HFFc6 (cell line): ENCODE measurements at regions not wholly inside any gene's neighbourhood (a gene's known extent, or its start where the extent isn't known, plus 50 kb on each side); places are given as distances from the start of the nearest gene placed in this dataset.
"Not testable (repeated sequence)": the region's sequence is repeated elsewhere in the genome, so short reads cannot be mapped to it uniquely, and the experiment has no call there.

Experiments
- DNase-seq: peaks from one replicate; pipeline ENCODE4 v3.0.0-alpha.2; 2018
- H3K27ac Mint-ChIP-seq: 2 replicates; pipeline ENCODE4 v1.8.0; 2020; ENCODE audit warnings: mild to moderate bottlenecking, mixed read lengths
- H3K27me3 Mint-ChIP-seq: 2 replicates; pipeline ENCODE4 v1.8.0; 2021; ENCODE audit warnings: mild to moderate bottlenecking, moderate library complexity, mixed read lengths; ENCODE audit not compliant: insufficient read depth
- H3K36me3 Mint-ChIP-seq: 2 replicates; pipeline ENCODE4 v1.8.0; 2021; ENCODE audit warnings: low read depth, mixed read lengths
- H3K4me1 Mint-ChIP-seq: 2 replicates; pipeline ENCODE4 v1.8.0; 2020; ENCODE audit warnings: low read depth, mixed read lengths
- H3K4me3 Mint-ChIP-seq: 2 replicates; pipeline ENCODE4 v1.8.0; 2020; ENCODE audit warnings: mild to moderate bottlenecking, moderate library complexity, mixed read lengths
- H3K9me3 Mint-ChIP-seq: 2 replicates; pipeline ENCODE4 v1.8.0; 2020; ENCODE audit warnings: mild to moderate bottlenecking, mixed read lengths
- CTCF ChIP-seq: fragments of 200-600 bp; sonication (generic); IDR thresholded peaks from 2 replicates; pipeline ENCODE4 v1.5.0; 2021; ENCODE audit warnings: antibody characterized with exemption, mild to moderate bottlenecking

DNA sequence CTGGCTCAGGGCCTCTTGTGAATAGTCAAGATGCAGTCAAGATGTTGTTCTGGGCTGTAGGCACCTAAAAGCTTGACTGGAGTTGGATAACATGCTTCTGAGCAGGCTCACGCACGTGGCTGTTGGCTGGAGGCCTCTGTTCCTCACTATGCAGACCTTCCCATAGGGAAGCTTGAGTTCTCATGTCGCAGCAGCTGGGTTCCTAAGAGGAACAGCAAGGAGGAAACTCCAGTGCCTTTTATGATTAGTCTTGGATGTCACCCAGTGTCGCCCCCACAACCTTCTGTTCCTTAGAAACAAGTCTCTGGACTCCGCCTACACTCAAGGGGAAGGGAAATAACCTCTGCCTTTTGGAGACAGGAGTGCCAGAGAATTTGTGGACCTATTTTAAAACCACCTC lies 210.7 kb downstream of the BCAS1 start:
- DNase-seq: no peak
- Mint-ChIP-seq H3K27ac (no peak overlapping the region), H3K4me1 (peaks cover 12% of the 10 kb centered on the region), H3K27me3 (no peaks in the 10 kb centered on the region), H3K36me3 (no peaks in the 10 kb centered on the region), H3K4me3 (no peak overlapping the region), H3K9me3 (no peaks in the 10 kb centered on the region)
- TF ChIP-seq CTCF: no peak

GRCh38 chr20:53859009-53859408 lies 211.4 kb downstream of the BCAS1 start:
- H3K27ac Mint-ChIP-seq, DNase-seq, H3K4me3 Mint-ChIP-seq, H3K9me3 Mint-ChIP-seq, H3K36me3 Mint-ChIP-seq, H3K4me1 Mint-ChIP-seq, H3K27me3 Mint-ChIP-seq: not testable (repeated sequence)

GRCh38 chr20:53858516-53858915 lies 211.9 kb downstream of the BCAS1 start:
- not testable (repeated sequence) for DNase-seq, H3K4me1 Mint-ChIP-seq, H3K9me3 Mint-ChIP-seq, H3K36me3 Mint-ChIP-seq, H3K4me3 Mint-ChIP-seq, H3K27me3 Mint-ChIP-seq, H3K27ac Mint-ChIP-seq

- H3K27ac Mint-ChIP-seq: no peak overlapping the region
- no peaks in the 10 kb centered on the region for H3K4me1 Mint-ChIP-seq
- no peak for TF ChIP-seq CTCF
- DNase-seq: no peak
- H3K36me3 Mint-ChIP-seq: no peaks in the 10 kb centered on the region
- H3K9me3 Mint-ChIP-seq: no peaks in the 10 kb centered on the region
- no peaks in the 10 kb centered on the region for H3K27me3 Mint-ChIP-seq
- H3K4me3 Mint-ChIP-seq: no peak overlapping the region
Measured at GRCh38 chr20:53857723-53858236, 212.6 kb downstream of the BCAS1 start.

GRCh38 chr20:53856300-53857295 lies 213.8 kb downstream of the BCAS1 start:
- Mint-ChIP-seq H3K27ac (no peak overlapping the region), H3K9me3 (no peaks in the 10 kb centered on the region), H3K4me1 (no peaks in the 10 kb centered on the region), H3K27me3 (no peaks in the 10 kb centered on the region; the same call in 1 of the 2 replicates), H3K4me3 (no peak overlapping the region), H3K36me3 (no peaks in the 10 kb centered on the region)
- no peak for TF ChIP-seq CTCF
- no peak for DNase-seq

GRCh38 chr20:53855733-53856132 lies 214.7 kb downstream of the BCAS1 start:
- H3K36me3 Mint-ChIP-seq: no peaks in the 10 kb centered on the region
- H3K27me3 Mint-ChIP-seq: no peaks in the 10 kb centered on the region; the same call in 1 of the 2 replicates
- no peak for DNase-seq
- H3K4me1 Mint-ChIP-seq: no peaks in the 10 kb centered on the region
- no peak overlapping the region for H3K27ac Mint-ChIP-seq
- no peak overlapping the region for H3K4me3 Mint-ChIP-seq
- no peak for TF ChIP-seq CTCF
- no peaks in the 10 kb centered on the region for H3K9me3 Mint-ChIP-seq

DNA sequence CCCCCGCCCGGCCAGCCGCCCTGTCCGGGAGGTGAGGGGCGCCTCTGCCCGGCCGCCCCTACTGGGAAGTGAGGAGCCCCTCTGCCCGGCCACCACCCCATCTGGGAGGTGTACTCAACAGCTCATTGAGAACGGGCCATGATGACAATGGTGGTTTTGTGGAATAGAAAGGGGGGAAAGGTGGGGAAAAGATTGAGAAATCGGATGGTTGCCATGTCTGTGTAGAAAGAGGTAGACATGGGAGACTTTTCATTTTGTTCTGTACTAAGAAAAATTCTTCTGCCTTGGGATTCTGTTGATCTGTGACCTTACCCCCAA lies 215.8 kb downstream of the BCAS1 start:
- DNase-seq, H3K4me1 Mint-ChIP-seq, H3K4me3 Mint-ChIP-seq, H3K27me3 Mint-ChIP-seq, H3K36me3 Mint-ChIP-seq, H3K27ac Mint-ChIP-seq, H3K9me3 Mint-ChIP-seq: not testable (repeated sequence)
